Neuronal stem cell (in vitro differentiated cells): ENCODE measurements at regions not wholly inside any gene's neighbourhood (a gene's known extent, or its start where the extent isn't known, plus 50 kb on each side); places are given as distances from the start of the nearest gene placed in this dataset.

Experiments used
- DNase-seq: peaks from one replicate; pipeline ENCODE4 v3.0.0-alpha.2; 2013; ENCODE audit warnings: low spot score
- H2AFZ ChIP-seq: one replicate; pipeline ENCODE4 v1.6.1; 2013; ENCODE audit warnings: mild to moderate bottlenecking, low read length, inconsistent platforms
- H2AK5ac ChIP-seq: 2 replicates; pipeline ENCODE4 v1.6.1; 2013; ENCODE audit warnings: low read depth, mild to moderate bottlenecking, inconsistent platforms, low read length, moderate library complexity, mixed read lengths
- H2BK120ac ChIP-seq: 2 replicates; pipeline ENCODE4 v1.6.1; 2013; ENCODE audit warnings: low read depth, mild to moderate bottlenecking, inconsistent platforms, low read length, moderate library complexity, mixed read lengths
- H2BK12ac ChIP-seq: one replicate; pipeline ENCODE4 v1.6.1; 2013; ENCODE audit warnings: low read length, inconsistent platforms
- H2BK15ac ChIP-seq: 2 replicates; pipeline ENCODE4 v1.6.1; 2013; ENCODE audit warnings: mild to moderate bottlenecking, low read length, inconsistent platforms, mixed read lengths
- H2BK5ac ChIP-seq: one replicate; pipeline ENCODE4 v1.6.1; 2013; ENCODE audit warnings: inconsistent platforms, mild to moderate bottlenecking, low read length, moderate library complexity
- H3K14ac ChIP-seq: one replicate; pipeline ENCODE4 v1.6.1; 2013; ENCODE audit warnings: low read length, inconsistent platforms
- H3K18ac ChIP-seq: 2 replicates; pipeline ENCODE4 v1.6.1; 2013; ENCODE audit warnings: low read length, inconsistent platforms
- H3K23ac ChIP-seq: 2 replicates; pipeline ENCODE4 v1.6.1; 2013; ENCODE audit warnings: low read depth, mild to moderate bottlenecking, mixed read lengths, low read length, inconsistent platforms; ENCODE audit not compliant: poor library complexity
- H3K27ac ChIP-seq: replicated peaks from 3 replicates; pipeline ENCODE4 v1.5.1; 2013; ENCODE audit warnings: low read length, inconsistent platforms
- H3K27me3 ChIP-seq, 3 experiments: 2 replicates each; pipeline ENCODE4 v1.6.1; 2013; ENCODE audit warnings: low read length in 3 of 3, mild to moderate bottlenecking in 2 of 3, inconsistent platforms in 1 of 3, low read depth in 1 of 3, mixed read lengths in 1 of 3, moderate library complexity in 1 of 3; ENCODE audit not compliant: control insufficient read depth in 3 of 3, insufficient read depth in 3 of 3
- H3K36me3 ChIP-seq, 2 donors: replicated peaks in 1 of 2; 2 replicates each; pipeline ENCODE4 v1.6.1; 2013; ENCODE audit warnings: low read length in 2 of 2; ENCODE audit not compliant: control insufficient read depth in 2 of 2, insufficient read depth in 2 of 2
- H3K4ac ChIP-seq: 2 replicates; pipeline ENCODE4 v1.6.1; 2013; ENCODE audit warnings: inconsistent platforms, mild to moderate bottlenecking, low read length, moderate library complexity
- H3K4me1 ChIP-seq, 2 donors: 1 replicate in 1 of 2; 2 replicates in 1 of 2; pipeline ENCODE4 v1.6.1; 2013; ENCODE audit warnings: low read length in 2 of 2, low read depth in 1 of 2; ENCODE audit not compliant: control insufficient read depth in 2 of 2, insufficient read depth in 1 of 2
- H3K4me2 ChIP-seq: one replicate; pipeline ENCODE4 v1.6.1; 2013; ENCODE audit warnings: mild to moderate bottlenecking, low read length, inconsistent platforms; ENCODE audit not compliant: insufficient read depth, poor library complexity, severe bottlenecking
- H3K4me3 ChIP-seq, 2 donors: 2 replicates each; pipeline ENCODE4 v1.5.1; 2013; ENCODE audit warnings: low read length in 2 of 2, mild to moderate bottlenecking in 2 of 2, inconsistent platforms in 1 of 2, moderate library complexity in 1 of 2
- H3K79me1 ChIP-seq: one replicate; pipeline ENCODE4 v1.6.1; 2013; ENCODE audit warnings: low read depth, mild to moderate bottlenecking, inconsistent platforms, low read length, moderate library complexity
- H3K9ac ChIP-seq: one replicate; pipeline ENCODE4 v1.6.1; 2013; ENCODE audit warnings: mild to moderate bottlenecking, low read depth, low read length, inconsistent platforms; ENCODE audit not compliant: poor library complexity
- H3K9me3 ChIP-seq, 2 donors: replicated peaks in 1 of 2; 2 replicates each; pipeline versions ENCODE3 to v1.6.1; 2013; ENCODE audit warnings: low read length in 2 of 2, mild to moderate bottlenecking in 2 of 2, inconsistent platforms in 1 of 2, low read depth in 1 of 2, mixed read lengths in 1 of 2, moderate library complexity in 1 of 2; ENCODE audit not compliant: control insufficient read depth in 2 of 2, insufficient read depth in 1 of 2
- H4K8ac ChIP-seq: one replicate; pipeline ENCODE4 v1.6.1; 2013; ENCODE audit warnings: low read depth, mild to moderate bottlenecking, inconsistent platforms, low read length, moderate library complexity
- H4K91ac ChIP-seq: one replicate; pipeline ENCODE4 v1.6.1; 2013; ENCODE audit warnings: low read length, low read depth, mild to moderate bottlenecking, inconsistent platforms; ENCODE audit not compliant: poor library complexity
- WGBS, 2 donors: extraction: QIAGEN DNeasy Blood & Tissue Kit; methylation state at CpG; one replicate each; pipeline ENCODE4 v1.1.7; 2013; ENCODE audit warnings: missing lambda C conversion rate in 2 of 2, mixed read lengths in 1 of 2; ENCODE audit not compliant: insufficient read length in 2 of 2, insufficient replicate concordance in 1 of 2; ENCODE audit errors: extremely low coverage in 2 of 2; 5-methylcytosine and 5-hydroxymethylcytosine counted together

DNA sequence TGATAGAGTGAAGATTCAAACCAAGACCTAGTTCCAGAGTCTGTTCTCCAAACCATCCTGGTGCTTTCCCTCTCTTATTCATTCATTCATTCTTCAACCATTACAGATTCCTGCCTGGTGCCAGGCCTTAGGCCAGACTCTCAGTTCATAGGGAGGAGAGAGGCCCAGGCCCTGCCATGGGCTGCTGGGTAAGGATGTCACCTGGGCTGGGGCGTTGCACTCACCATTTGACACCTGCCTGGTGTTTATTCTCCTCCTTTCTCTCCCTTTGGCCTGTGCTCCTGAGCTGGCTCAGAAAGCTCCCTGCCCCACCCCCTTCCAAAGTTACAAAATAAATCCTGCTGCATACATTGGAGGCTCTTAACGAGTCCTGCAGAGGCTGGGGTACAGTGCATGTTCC lies 549.8 kb downstream of the MATN1 start:
- H3K23ac ChIP-seq = no peak overlapping the region
- no peaks in the 10 kb centered on the region for H3K4me1 ChIP-seq
- no peak overlapping the region for H3K18ac ChIP-seq
- H3K4me2 ChIP-seq = no peak overlapping the region
- H3K79me1 ChIP-seq = no peaks in the 10 kb centered on the region
- no peak overlapping the region for H2BK12ac ChIP-seq
- H2BK5ac ChIP-seq = no peak overlapping the region
- H3K36me3 ChIP-seq = no peaks in the 10 kb centered on the region
- no peak overlapping the region for H4K8ac ChIP-seq
- H3K4me3 ChIP-seq = no peak overlapping the region
- no peak overlapping the region for H3K4ac ChIP-seq
- no peaks in the 10 kb centered on the region for H3K27me3 ChIP-seq
- no peak for DNase-seq
- H3K27ac ChIP-seq = no peak overlapping the region
- H2AFZ ChIP-seq = no peak overlapping the region
- H3K9ac ChIP-seq = no peak overlapping the region
- no peak overlapping the region for H2AK5ac ChIP-seq
- no peaks in the 10 kb centered on the region for H3K9me3 ChIP-seq
- H4K91ac ChIP-seq = no peak overlapping the region
- H3K14ac ChIP-seq = no peak overlapping the region
- H2BK120ac ChIP-seq = no peak overlapping the region
- no CpG with 5 or more reads among the region's 2 CpGs for WGBS, 2 donors
- no peak overlapping the region for H2BK15ac ChIP-seq

DNA sequence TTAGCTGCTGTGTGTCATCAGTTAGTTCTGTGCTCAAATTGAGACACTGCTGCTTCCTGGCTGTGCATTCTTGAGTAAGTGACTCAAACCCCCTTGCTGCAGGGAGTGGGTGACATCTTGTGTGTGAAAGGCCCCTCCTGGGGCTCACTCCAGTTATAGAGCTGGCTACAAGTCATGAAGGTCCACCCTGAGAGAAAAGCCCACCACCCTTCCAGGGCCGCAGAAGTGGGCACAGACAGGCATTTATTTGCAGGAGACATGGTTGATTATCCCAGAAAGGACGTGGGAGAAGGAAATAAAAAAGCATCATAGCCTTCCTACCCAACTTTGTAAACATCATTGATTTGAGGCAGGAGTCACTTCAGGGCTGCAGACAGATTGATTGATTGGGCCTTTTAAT lies 550.6 kb downstream of the MATN1 start:
- no peak for DNase-seq
- Histone ChIP-seq H2AFZ (no peak overlapping the region), H3K4me3 (no peak overlapping the region), H3K27me3 (no peaks in the 10 kb centered on the region), H2BK12ac (no peak overlapping the region), H3K79me1 (no peaks in the 10 kb centered on the region), H3K4ac (no peak overlapping the region), H2BK5ac (no peak overlapping the region), H3K27ac (no peak overlapping the region), H3K23ac (no peak overlapping the region), H4K8ac (no peak overlapping the region), H2BK120ac (no peak overlapping the region), H3K9ac (no peak overlapping the region), H2AK5ac (no peak overlapping the region), H3K9me3 (no peaks in the 10 kb centered on the region), H3K4me2 (no peak overlapping the region), H2BK15ac (no peak overlapping the region), H3K36me3 (no peaks in the 10 kb centered on the region), H3K4me1 (no peaks in the 10 kb centered on the region), H3K18ac (no peak overlapping the region), H3K14ac (no peak overlapping the region), H4K91ac (no peak overlapping the region)
- WGBS, 2 donors = no CpG with 5 or more reads among the region's 2 CpGs

DNA sequence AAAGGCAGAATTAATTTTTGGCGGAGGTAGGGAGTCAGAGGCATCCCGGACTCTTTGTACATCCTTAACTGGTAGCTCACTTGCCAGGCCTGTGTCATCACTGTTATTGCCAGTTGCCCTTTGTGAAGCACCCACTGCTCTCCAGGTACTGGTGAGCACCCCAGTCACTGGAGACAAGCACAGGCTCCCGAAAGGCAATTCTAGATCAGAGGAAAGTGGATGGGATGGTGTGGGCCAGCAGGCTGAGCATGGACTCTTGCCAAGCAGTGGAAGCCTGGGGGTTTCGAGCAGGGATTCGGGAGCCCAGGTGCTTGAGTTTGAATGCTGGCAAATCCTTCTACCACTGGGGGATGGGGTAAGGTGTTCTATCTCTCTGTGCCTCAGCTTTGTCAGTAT lies 551.1 kb downstream of the MATN1 start:
- WGBS, 2 donors = no CpG with 5 or more reads among the region's 5 CpGs

DNA sequence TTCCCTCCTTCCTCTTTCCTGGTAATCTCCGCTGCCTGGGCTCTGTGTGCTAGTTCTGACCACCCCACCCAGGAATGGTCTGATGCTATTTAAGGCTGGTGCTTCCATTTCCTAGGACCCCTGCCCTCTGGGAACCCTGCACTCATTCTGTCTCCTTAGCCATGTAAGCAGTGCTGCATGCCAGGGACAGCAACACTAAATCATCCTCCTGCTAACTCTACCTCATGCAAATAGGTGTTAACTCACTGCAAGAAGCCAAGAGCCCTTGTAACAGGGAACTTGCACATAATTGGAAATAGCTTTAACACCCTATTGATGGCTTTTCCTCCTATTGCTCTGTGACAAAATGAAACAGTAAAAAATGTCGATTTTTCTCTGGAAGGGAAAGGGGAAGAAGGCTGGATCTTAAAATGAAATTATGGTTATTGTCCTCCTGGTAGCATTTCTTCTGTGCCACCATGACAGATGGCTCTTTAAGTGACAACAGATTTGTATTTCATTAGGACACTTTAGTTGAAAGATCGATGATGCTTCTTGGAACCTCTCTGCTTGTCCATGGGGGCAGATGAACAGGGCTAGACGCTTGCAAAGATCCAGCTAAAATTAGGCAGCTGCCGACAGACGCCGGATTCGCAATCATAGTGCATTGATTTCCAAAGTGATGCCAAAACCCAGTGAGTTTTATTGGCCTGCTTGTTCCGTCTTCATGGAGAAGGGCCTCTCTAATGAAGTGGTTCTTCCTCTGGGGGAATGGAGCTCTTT lies 551.7 kb downstream of the MATN1 start:
- Histone ChIP-seq H2BK120ac (no peak overlapping the region), H2AK5ac (no peak overlapping the region), H2BK15ac (no peak overlapping the region), H3K36me3 (no peaks in the 10 kb centered on the region), H2AFZ (no peak overlapping the region), H3K27ac (no peak overlapping the region), H3K23ac (no peak overlapping the region), H3K27me3 (no peaks in the 10 kb centered on the region), H2BK12ac (no peak overlapping the region), H4K91ac (no peak overlapping the region), H3K4me1 (no peaks in the 10 kb centered on the region), H3K4ac (no peak overlapping the region), H3K4me3 (no peak overlapping the region), H3K4me2 (no peak overlapping the region), H3K18ac (no peak overlapping the region), H3K9me3 (no peaks in the 10 kb centered on the region), H3K9ac (no peak overlapping the region), H3K79me1 (no peaks in the 10 kb centered on the region), H2BK5ac (no peak overlapping the region), H4K8ac (no peak overlapping the region), H3K14ac (no peak overlapping the region)
- WGBS, 2 donors = no CpG with 5 or more reads among the region's 9 CpGs
- DNase-seq = no peak

More for the DNA sequence above, 551.1 kb downstream of the MATN1 start:
- no peaks in the 10 kb centered on the region for H3K36me3 ChIP-seq
- no peak overlapping the region for H2BK120ac ChIP-seq
- H3K18ac ChIP-seq = no peak overlapping the region
- no peak overlapping the region for H3K4ac ChIP-seq
- no peak for DNase-seq
- H3K9ac ChIP-seq = no peak overlapping the region
- H3K23ac ChIP-seq = no peak overlapping the region
- no peaks in the 10 kb centered on the region for H3K27me3 ChIP-seq
- no peak overlapping the region for H4K91ac ChIP-seq
- H2BK12ac ChIP-seq = no peak overlapping the region
- H3K4me1 ChIP-seq = no peaks in the 10 kb centered on the region
- H2BK5ac ChIP-seq = no peak overlapping the region
- H3K27ac ChIP-seq = no peak overlapping the region
- H2AFZ ChIP-seq = no peak overlapping the region
- H3K14ac ChIP-seq = no peak overlapping the region
- H3K79me1 ChIP-seq = no peaks in the 10 kb centered on the region
- H3K9me3 ChIP-seq = no peaks in the 10 kb centered on the region
- no peak overlapping the region for H2AK5ac ChIP-seq
- H3K4me2 ChIP-seq = no peak overlapping the region
- H2BK15ac ChIP-seq = no peak overlapping the region
- no peak overlapping the region for H4K8ac ChIP-seq
- H3K4me3 ChIP-seq = no peak overlapping the region
